IMR-90 (cell line): ENCODE measurements at regions not wholly inside any gene's neighbourhood (a gene's known extent, or its start where the extent isn't known, plus 50 kb on each side); places are given as distances from the start of the nearest gene placed in this dataset.

ENCODE experiments used
- ATAC-seq: fragments of 200-7000 bp; cut with Tn5 transposase; 2 replicates; pipeline ENCODE4 v1.9.1; 2020; ENCODE audit warnings: low read depth, mild to moderate bottlenecking, moderate library complexity
- BruUV-seq: library from RNA; stranded (reverse); fragments of 400-500 nt; replicated peaks from 2 replicates; lab custom pipeline; 2021; lab: Mats Ljungman, UMichigan
- CTCF ChIA-PET: fragments of 300-600 bp; formaldehyde crosslinking; extraction: SDS; loops from one replicate; lab custom pipeline; 2021; ENCODE audit warnings: antibody characterized with exemption; lab: Yijun Ruan, JAX
- POLR2A ChIA-PET: fragments of 300-600 bp; sonication (Branson Sonifier 250); formaldehyde crosslinking; loops from one replicate; lab custom pipeline; 2022; ENCODE audit warnings: antibody characterized with exemption; ENCODE audit not compliant: unreplicated experiment; lab: Charles Lee
- DNase-seq: peaks from one replicate; pipeline ENCODE4 v3.0.0; 2013
- H2AFZ ChIP-seq: replicated peaks from 2 replicates; pipeline ENCODE3; 2013; ENCODE audit warnings: low read length, mild to moderate bottlenecking; ENCODE audit not compliant: poor library complexity
- H2AK5ac ChIP-seq: 2 replicates; pipeline ENCODE4 v1.6.1; 2013; ENCODE audit warnings: low read depth, low read length, inconsistent platforms
- H2AK9ac ChIP-seq: replicated peaks from 2 replicates; pipeline ENCODE3; 2013; ENCODE audit warnings: mild to moderate bottlenecking, low read depth, low read length, moderate library complexity; ENCODE audit not compliant: poor library complexity
- H2BK120ac ChIP-seq: 2 replicates; pipeline ENCODE4 v1.6.1; 2013; ENCODE audit warnings: low read depth, low read length, inconsistent platforms
- H2BK15ac ChIP-seq: 3 replicates; pipeline ENCODE4 v1.6.1; 2013; ENCODE audit warnings: low read depth, low read length, inconsistent platforms
- H2BK20ac ChIP-seq: 2 replicates; pipeline ENCODE4 v1.6.1; 2013; ENCODE audit warnings: low read depth, mild to moderate bottlenecking, inconsistent platforms, low read length, moderate library complexity
- H2BK5ac ChIP-seq: 2 replicates; pipeline ENCODE4 v1.6.1; 2013; ENCODE audit warnings: mild to moderate bottlenecking, low read depth, low read length, inconsistent platforms; ENCODE audit not compliant: poor library complexity, severe bottlenecking
- H3K14ac ChIP-seq: replicated peaks from 2 replicates; pipeline ENCODE4 v1.6.1; 2013; ENCODE audit warnings: low read depth, low read length, inconsistent platforms
- H3K18ac ChIP-seq: 2 replicates; pipeline ENCODE4 v1.6.1; 2013; ENCODE audit warnings: low read depth, low read length, control low read depth
- H3K23ac ChIP-seq: 2 replicates; pipeline ENCODE4 v1.6.1; 2013; ENCODE audit warnings: low read depth, low read length, inconsistent platforms
- H3K27ac ChIP-seq: 2 replicates; pipeline ENCODE4 v1.5.1; 2013; ENCODE audit warnings: mild to moderate bottlenecking, control low read depth, low read length; ENCODE audit not compliant: insufficient read depth
- H3K27me3 ChIP-seq: 2 replicates; pipeline ENCODE4 v1.6.1; 2013; ENCODE audit warnings: low read length; ENCODE audit not compliant: control insufficient read depth, insufficient read depth
- H3K36me3 ChIP-seq: 2 replicates; pipeline ENCODE4 v1.6.1; 2013; ENCODE audit warnings: low read length, mixed read lengths; ENCODE audit not compliant: control insufficient read depth, insufficient read depth
- H3K4ac ChIP-seq: 2 replicates; pipeline ENCODE4 v1.6.1; 2013; ENCODE audit warnings: low read depth, low read length, inconsistent platforms
- H3K4me1 ChIP-seq: 2 replicates; pipeline ENCODE4 v1.6.1; 2013; ENCODE audit warnings: low read length, mixed read lengths; ENCODE audit not compliant: control insufficient read depth, insufficient read depth
- H3K4me2 ChIP-seq: 2 replicates; pipeline ENCODE4 v1.6.1; 2013; ENCODE audit warnings: low read depth, mild to moderate bottlenecking, control low read depth, low read length, moderate library complexity
- H3K4me3 ChIP-seq: 2 replicates; pipeline ENCODE4 v1.5.1; 2013; ENCODE audit warnings: low read depth, mild to moderate bottlenecking, control low read depth, low read length, moderate library complexity; ENCODE audit not compliant: insufficient read depth
- H3K56ac ChIP-seq: 2 replicates; pipeline ENCODE4 v1.6.1; 2013; ENCODE audit warnings: low read length, inconsistent platforms; ENCODE audit not compliant: insufficient read depth; ENCODE audit errors: extremely low read depth
- H3K79me1 ChIP-seq, 2 experiments: 2 replicates each; pipeline ENCODE4 v1.6.1; 2013; ENCODE audit warnings: low read length in 2 of 2, inconsistent platforms in 1 of 2, low read depth in 1 of 2
- H3K9ac ChIP-seq: 2 replicates; pipeline ENCODE4 v1.6.1; 2013; ENCODE audit warnings: low read depth, low read length, control low read depth
- H3K9me1 ChIP-seq: 2 replicates; pipeline ENCODE4 v1.6.1; 2013; ENCODE audit warnings: low read length, inconsistent platforms; ENCODE audit not compliant: insufficient read depth
- H3K9me3 ChIP-seq: 2 replicates; pipeline ENCODE4 v1.6.1; 2013; ENCODE audit warnings: low read length; ENCODE audit not compliant: control insufficient read depth, insufficient read depth
- H4K20me1 ChIP-seq: 2 replicates; pipeline ENCODE4 v1.6.1; 2013; ENCODE audit warnings: low read length, inconsistent platforms; ENCODE audit not compliant: insufficient read depth
- H4K5ac ChIP-seq: 2 replicates; pipeline ENCODE4 v1.6.1; 2013; ENCODE audit warnings: mild to moderate bottlenecking, low read depth, low read length, control low read depth
- H4K8ac ChIP-seq, 2 experiments: 2 replicates each; pipeline ENCODE4 v1.6.1; 2013; ENCODE audit warnings: low read depth in 2 of 2, low read length in 2 of 2, control low read depth in 1 of 2, inconsistent platforms in 1 of 2
- H4K91ac ChIP-seq: 2 replicates; pipeline ENCODE4 v1.6.1; 2013; ENCODE audit warnings: low read depth, low read length, inconsistent platforms; ENCODE audit not compliant: insufficient read depth
- CEBPB ChIP-seq: IDR thresholded peaks from 2 replicates; pipeline ENCODE4 v1.6.1; 2012; ENCODE audit warnings: low read depth, low read length, improper control_type of control experiment
- MAFK ChIP-seq: IDR thresholded peaks from 2 replicates; pipeline ENCODE4 v1.6.1; 2012; ENCODE audit warnings: low read depth, low read length, improper control_type of control experiment
- WGBS, 2 experiments: methylation state at CpG; one replicate each; pipeline versions ENCODE4 v1.1.5 to v1.1.7; 2013; ENCODE audit warnings: missing lambda C conversion rate in 2 of 2; ENCODE audit not compliant: insufficient read length in 1 of 2; ENCODE audit errors: extremely low coverage in 2 of 2; 5-methylcytosine and 5-hydroxymethylcytosine counted together
- dilution Hi-C: fragments of 300-500 bp; cut with HindIII; formaldehyde crosslinking; loops from one replicate; pipeline ENCODE4 v1.14.3; 2018; ENCODE audit warnings: low sequenced_read_pairs; ENCODE audit not compliant: unreplicated experiment
- in situ Hi-C: fragments of 300-500 bp; cut with MboI; formaldehyde crosslinking; loops from 3 replicates; pipeline ENCODE4 v1.14.3; 2019; ENCODE audit warnings: low sequenced_read_pairs, inconsistent platforms, mixed read lengths
- intact Hi-C: fragments of 100-400 bp; cut with micrococcal nuclease; formaldehyde crosslinking; loops from 2 replicates; pipeline ENCODE4 v1.10.0; 2022
- TF ChIP-seq, protein P1 (sequence below): fragments of 150-350 bp; IDR thresholded peaks from 2 replicates; pipeline ENCODE4 v1.6.1; 2016; ENCODE audit warnings: low read depth, mild to moderate bottlenecking, low read length, moderate library complexity, borderline replicate concordance

DNA sequence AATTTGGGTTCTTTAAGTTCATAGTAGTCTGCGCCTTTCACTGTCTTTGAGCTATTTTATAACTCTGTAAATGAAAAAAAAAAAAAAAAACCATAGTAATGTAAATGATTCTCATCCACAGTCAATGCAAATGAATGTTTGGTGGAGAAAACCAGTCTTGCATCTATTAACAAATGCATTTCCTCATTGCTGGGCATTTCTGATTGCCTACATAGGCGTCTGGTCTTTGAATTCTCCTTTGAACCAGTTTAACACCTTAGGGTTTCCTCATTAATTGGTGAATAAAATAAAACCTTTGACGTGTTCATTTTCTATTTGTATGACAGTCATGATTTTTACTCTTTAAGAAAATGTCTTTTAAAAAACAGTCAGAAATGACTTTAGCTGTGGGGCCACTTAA lies 114.8 kb downstream of the C12orf75 start:
- no peak overlapping the region for H2AK5ac ChIP-seq
- H3K4ac ChIP-seq: no peak overlapping the region
- no peak overlapping the region for H4K91ac ChIP-seq
- no peak overlapping the region for H3K4me2 ChIP-seq
- DNase-seq (no peak), ATAC-seq (no peak)
- no peak overlapping the region for H2AK9ac ChIP-seq
- no peak overlapping the region for H3K18ac ChIP-seq
- no peak overlapping the region for H2AFZ ChIP-seq
- no peak overlapping the region; the same call in 1 of the 2 replicates for H4K5ac ChIP-seq
- H3K4me1 ChIP-seq: no peaks in the 10 kb centered on the region
- H2BK15ac ChIP-seq: no peak overlapping the region
- H3K14ac ChIP-seq: no peak overlapping the region
- H3K56ac ChIP-seq: no peak overlapping the region
- no peaks in the 10 kb centered on the region for H3K36me3 ChIP-seq
- intact Hi-C loops: no loop called here
- no peak overlapping the region for H4K8ac ChIP-seq
- no peaks in the 10 kb centered on the region; the same call in 1 of the 2 replicates for H3K27me3 ChIP-seq
- in situ Hi-C loops: no loop called here
- no peaks in the 10 kb centered on the region for H3K79me1 ChIP-seq
- BruUV-seq: no TSS peak
- no peak overlapping the region for H3K27ac ChIP-seq
- no peak overlapping the region for H2BK20ac ChIP-seq
- H2BK120ac ChIP-seq: no peak overlapping the region
- H3K9me1 ChIP-seq: no peaks in the 10 kb centered on the region
- H2BK5ac ChIP-seq: no peak overlapping the region
- no peak overlapping the region for H3K9ac ChIP-seq
- no CpG with 5 or more reads among the region's 3 CpGs for WGBS, 2 experiments
- no peaks in the 10 kb centered on the region for H3K9me3 ChIP-seq
- ChIA-PET CTCF (no interaction called here), POLR2A (no interaction called here)
- TF ChIP-seq, protein P1, sequence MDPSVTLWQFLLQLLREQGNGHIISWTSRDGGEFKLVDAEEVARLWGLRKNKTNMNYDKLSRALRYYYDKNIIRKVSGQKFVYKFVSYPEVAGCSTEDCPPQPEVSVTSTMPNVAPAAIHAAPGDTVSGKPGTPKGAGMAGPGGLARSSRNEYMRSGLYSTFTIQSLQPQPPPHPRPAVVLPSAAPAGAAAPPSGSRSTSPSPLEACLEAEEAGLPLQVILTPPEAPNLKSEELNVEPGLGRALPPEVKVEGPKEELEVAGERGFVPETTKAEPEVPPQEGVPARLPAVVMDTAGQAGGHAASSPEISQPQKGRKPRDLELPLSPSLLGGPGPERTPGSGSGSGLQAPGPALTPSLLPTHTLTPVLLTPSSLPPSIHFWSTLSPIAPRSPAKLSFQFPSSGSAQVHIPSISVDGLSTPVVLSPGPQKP: no peak
- TF ChIP-seq CEBPB (no peak), MAFK (no peak)
- H4K20me1 ChIP-seq: no peaks in the 10 kb centered on the region
- no peak overlapping the region for H3K4me3 ChIP-seq
- H3K23ac ChIP-seq: no peak overlapping the region
- dilution Hi-C loops: no loop called here
